Inflammatory macrophage (primary cell): ENCODE measurements at regions not wholly inside any gene's neighbourhood (a gene's known extent, or its start where the extent isn't known, plus 50 kb on each side); places are given as distances from the start of the nearest gene placed in this dataset.
"Not testable (repeated sequence)": the region's sequence is repeated elsewhere in the genome, so short reads cannot be mapped to it uniquely, and the experiment has no call there.

Source experiments
- DNase-seq, 2 donors: peaks; one replicate each; pipeline ENCODE4 v3.0.0-alpha.2; 2020 to 2022

GRCh38 chr5:63094730-63095129 lies 516.1 kb downstream of the LRRC70 start:
- DNase-seq = no peak

- DNase-seq = no peak
These were observed 510.5 kb downstream of the LRRC70 start for GRCh38 chr5:63089147-63089546.

- DNase-seq = no peak
These were observed 506.9 kb downstream of the LRRC70 start for GRCh38 chr5:63085561-63085960.

- DNase-seq = not testable (repeated sequence)
These were observed 505.1 kb downstream of the LRRC70 start for GRCh38 chr5:63083689-63084088.

- DNase-seq = no peak
These were observed 502.8 kb downstream of the LRRC70 start for GRCh38 chr5:63081402-63081801.

- DNase-seq = no peak
These were observed 491.4 kb downstream of the LRRC70 start for GRCh38 chr5:63070001-63070400.

- DNase-seq = no peak
These were observed 476.8 kb downstream of the LRRC70 start for GRCh38 chr5:63055421-63055820.

GRCh38 chr5:63053019-63053638 lies 474.5 kb downstream of the LRRC70 start:
- DNase-seq = no peak

- DNase-seq = no peak
These were observed 472.3 kb downstream of the LRRC70 start for GRCh38 chr5:63050916-63051315.

GRCh38 chr5:63049935-63050334 lies 471.3 kb downstream of the LRRC70 start:
- no peak for DNase-seq

GRCh38 chr5:63043792-63044191 lies 465.2 kb downstream of the LRRC70 start:
- no peak for DNase-seq

GRCh38 chr5:63032343-63032742 lies 453.7 kb downstream of the LRRC70 start:
- no peak for DNase-seq

- no peak for DNase-seq
These were observed 451.3 kb downstream of the LRRC70 start for GRCh38 chr5:63029891-63030290.

- no peak for DNase-seq
These were observed 447.1 kb downstream of the LRRC70 start for GRCh38 chr5:63025679-63026078.

GRCh38 chr5:63022403-63022802 lies 443.8 kb downstream of the LRRC70 start:
- DNase-seq = no peak

- DNase-seq = no peak
These were observed 432.5 kb downstream of the LRRC70 start for GRCh38 chr5:63011158-63011557.

- DNase-seq = no peak
These were observed 429.6 kb downstream of the LRRC70 start for GRCh38 chr5:63008195-63008594.

- DNase-seq = not testable (repeated sequence)
These were observed 416.2 kb downstream of the LRRC70 start for GRCh38 chr5:62994842-62995241.

- DNase-seq = no peak
These were observed 407.1 kb downstream of the LRRC70 start for GRCh38 chr5:62985749-62986148.

- DNase-seq = no peak
These were observed 403.7 kb downstream of the LRRC70 start for GRCh38 chr5:62982348-62982747.

GRCh38 chr5:62980884-62981283 lies 402.3 kb downstream of the LRRC70 start:
- DNase-seq = no peak

GRCh38 chr5:62979472-62979871 lies 400.9 kb downstream of the LRRC70 start:
- no peak for DNase-seq

- no peak for DNase-seq
These were observed 399.0 kb downstream of the LRRC70 start for GRCh38 chr5:62977661-62978060.

- no peak for DNase-seq
These were observed 396.0 kb downstream of the LRRC70 start for GRCh38 chr5:62974623-62975022.

- no peak for DNase-seq
These were observed 390.9 kb downstream of the LRRC70 start for GRCh38 chr5:62969409-62970120.
